ENCODE measurements at regions not wholly inside any gene's neighbourhood (a gene's known extent, or its start where the extent isn't known, plus 50 kb on each side); places are given as distances from the start of the nearest gene placed in this dataset.

DNA sequence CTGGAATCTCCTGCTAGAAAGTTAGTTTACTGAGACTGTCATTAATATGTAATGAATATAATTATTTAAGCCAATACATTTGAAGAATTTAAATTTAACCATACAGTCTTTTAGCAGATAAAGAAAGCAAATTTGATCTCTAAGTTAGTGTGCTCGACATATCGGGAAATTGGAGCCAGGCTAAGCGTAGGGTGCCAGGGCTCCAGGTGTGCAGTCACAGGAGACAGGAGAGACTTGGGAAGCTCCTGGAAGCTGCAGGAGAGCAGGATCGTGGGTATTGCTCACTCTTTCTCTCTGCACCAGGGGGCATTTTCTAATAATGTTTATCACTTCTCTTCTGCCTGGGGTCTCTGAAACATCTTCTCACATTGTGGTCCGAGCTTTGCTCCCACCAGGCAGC, 342.0 kb upstream of the ANKRD30A start:
- H3K27me3 ChIP-seq: no peaks in the 10 kb centered on the region
- ATAC-seq (ENCODE audit: low FRiP score in 2 of 2) (no peak), DNase-seq (no peak)
- no peaks in the 10 kb centered on the region for H3K36me3 ChIP-seq
- 77 to 92% methylated on average over 5 of the region's 5 CpGs for WGBS, 2 donors
- H3K4me1 ChIP-seq: no peaks in the 10 kb centered on the region
- no peak overlapping the region for H3K27ac ChIP-seq
- H3K9me3 ChIP-seq: no peaks in the 10 kb centered on the region
- no peak for TF ChIP-seq POLR2A (IDR thresholded peaks at IDR 0.05)
- TF ChIP-seq EP300 (IDR thresholded peaks at IDR 0.05): no peak
- TF ChIP-seq, protein P1, sequence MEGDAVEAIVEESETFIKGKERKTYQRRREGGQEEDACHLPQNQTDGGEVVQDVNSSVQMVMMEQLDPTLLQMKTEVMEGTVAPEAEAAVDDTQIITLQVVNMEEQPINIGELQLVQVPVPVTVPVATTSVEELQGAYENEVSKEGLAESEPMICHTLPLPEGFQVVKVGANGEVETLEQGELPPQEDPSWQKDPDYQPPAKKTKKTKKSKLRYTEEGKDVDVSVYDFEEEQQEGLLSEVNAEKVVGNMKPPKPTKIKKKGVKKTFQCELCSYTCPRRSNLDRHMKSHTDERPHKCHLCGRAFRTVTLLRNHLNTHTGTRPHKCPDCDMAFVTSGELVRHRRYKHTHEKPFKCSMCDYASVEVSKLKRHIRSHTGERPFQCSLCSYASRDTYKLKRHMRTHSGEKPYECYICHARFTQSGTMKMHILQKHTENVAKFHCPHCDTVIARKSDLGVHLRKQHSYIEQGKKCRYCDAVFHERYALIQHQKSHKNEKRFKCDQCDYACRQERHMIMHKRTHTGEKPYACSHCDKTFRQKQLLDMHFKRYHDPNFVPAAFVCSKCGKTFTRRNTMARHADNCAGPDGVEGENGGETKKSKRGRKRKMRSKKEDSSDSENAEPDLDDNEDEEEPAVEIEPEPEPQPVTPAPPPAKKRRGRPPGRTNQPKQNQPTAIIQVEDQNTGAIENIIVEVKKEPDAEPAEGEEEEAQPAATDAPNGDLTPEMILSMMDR (IDR thresholded peaks at IDR 0.05): no peak
- TF ChIP-seq POLR2AphosphoS5 (IDR thresholded peaks at IDR 0.05): no peak
- no peak overlapping the region for H3K4me3 ChIP-seq

DNA sequence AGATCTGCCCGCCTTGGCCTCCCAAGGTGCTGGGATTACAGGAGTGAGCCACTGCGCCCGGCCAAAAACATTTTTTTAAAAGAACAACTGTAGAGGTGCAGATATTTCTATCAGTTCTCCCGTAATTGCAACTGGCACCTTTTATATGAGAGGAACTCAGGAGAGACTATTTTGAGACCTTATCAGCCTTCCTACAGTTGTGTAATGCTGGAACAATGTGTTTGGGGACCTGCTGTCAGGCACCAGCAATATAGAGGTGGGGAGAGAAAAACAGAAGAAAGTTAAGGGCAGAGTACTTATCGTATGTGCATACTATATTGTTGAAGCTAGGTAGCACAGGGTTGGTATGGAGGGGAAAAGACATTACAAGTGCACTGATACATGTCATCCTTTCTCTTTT, 343.8 kb upstream of the ANKRD30A start:
- Histone ChIP-seq H3K4me1 (no peaks in the 10 kb centered on the region), H3K4me3 (no peak overlapping the region), H3K9me3 (no peaks in the 10 kb centered on the region), H3K27me3 (no peaks in the 10 kb centered on the region), H3K27ac (no peak overlapping the region), H3K36me3 (no peaks in the 10 kb centered on the region)
- TF ChIP-seq, protein P1 (IDR thresholded peaks at IDR 0.05): no peak
- TF ChIP-seq EP300 (IDR thresholded peaks at IDR 0.05): no peak
- ATAC-seq (ENCODE audit: low FRiP score in 2 of 2) (no peak), DNase-seq (no peak)
- 63 to 71% methylated on average over 5 of the region's 5 CpGs for WGBS, 2 donors

DNA sequence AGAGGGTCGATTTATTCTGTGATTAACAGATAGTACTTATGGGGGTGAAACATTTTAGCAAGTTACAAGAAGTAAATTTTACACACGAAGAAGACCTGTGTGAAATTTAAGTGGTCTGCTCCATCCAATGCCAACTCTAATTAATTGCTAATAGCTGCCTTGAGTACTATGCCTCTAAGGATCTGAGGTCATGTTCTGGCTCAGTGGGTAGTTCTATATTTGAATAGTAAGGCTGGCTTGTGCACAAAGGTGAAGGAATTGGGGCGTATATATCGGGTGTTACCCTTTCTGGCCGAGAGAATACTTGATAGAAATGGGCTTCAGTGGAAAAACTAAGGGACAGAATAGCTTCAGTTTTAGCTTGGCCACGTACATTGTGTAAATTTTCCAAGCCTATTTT, 345.2 kb upstream of the ANKRD30A start:
- no peaks in the 10 kb centered on the region for H3K4me1 ChIP-seq
- H3K27ac ChIP-seq: no peak overlapping the region
- H3K27me3 ChIP-seq: no peaks in the 10 kb centered on the region
- no peak for TF ChIP-seq POLR2AphosphoS5 (IDR thresholded peaks at IDR 0.05)
- TF ChIP-seq POLR2A (IDR thresholded peaks at IDR 0.05): no peak
- TF ChIP-seq EP300 (IDR thresholded peaks at IDR 0.05): no peak
- TF ChIP-seq, protein P1 (IDR thresholded peaks at IDR 0.05): no peak
- H3K4me3 ChIP-seq: no peak overlapping the region
- ATAC-seq (ENCODE audit: low FRiP score in 2 of 2) (no peak), DNase-seq (no peak)
- no peaks in the 10 kb centered on the region for H3K36me3 ChIP-seq
- H3K9me3 ChIP-seq: no peaks in the 10 kb centered on the region
- 75 to 80% methylated on average over 6 of the region's 6 CpGs for WGBS, 2 donors

DNA sequence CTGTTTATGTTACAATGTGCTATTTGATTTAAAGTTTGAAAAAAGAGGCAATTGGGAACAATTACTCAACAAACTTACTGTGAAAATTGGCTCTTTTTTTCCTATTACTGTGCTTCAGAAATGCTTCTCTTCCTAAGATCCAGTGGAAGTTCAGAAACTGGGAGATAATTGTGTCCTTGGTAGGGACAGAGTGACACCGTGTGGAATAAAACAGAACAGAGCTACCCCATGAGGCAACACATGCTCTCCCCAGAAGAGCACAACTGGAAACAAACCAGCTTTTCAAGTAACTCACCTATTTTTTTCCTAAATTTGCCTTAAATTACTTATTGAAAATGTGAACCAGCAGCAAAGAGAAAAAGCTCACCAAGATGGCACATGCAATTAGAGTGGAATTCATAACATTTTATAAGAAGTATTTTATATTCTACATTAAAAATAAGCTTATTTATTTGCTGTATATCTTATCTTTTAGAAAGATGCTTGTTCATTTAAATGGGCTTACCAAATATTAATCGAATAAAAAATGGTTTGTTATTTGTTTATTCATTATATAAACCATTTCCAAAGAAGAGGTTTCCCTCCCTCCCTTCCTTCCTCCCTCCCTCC, 346.1 kb upstream of the ANKRD30A start:
- H3K4me3 ChIP-seq: no peak overlapping the region
- DNase-seq: no peak
- TF ChIP-seq, protein P1 (IDR thresholded peaks at IDR 0.05): peak; percentile 43 to 78 (median 66)
- no peak for TF ChIP-seq EP300 (IDR thresholded peaks at IDR 0.05)
- no peaks in the 10 kb centered on the region for H3K9me3 ChIP-seq
- H3K27ac ChIP-seq: no peak overlapping the region
- H3K4me1 ChIP-seq: no peaks in the 10 kb centered on the region
- WGBS, 2 donors: 5 to 11% methylated on average over 2 of the region's 2 CpGs
- H3K27me3 ChIP-seq: no peaks in the 10 kb centered on the region
- peak in 1 of 2 donors; percentile 86 for ATAC-seq (ENCODE audit: low FRiP score in 2 of 2)
- H3K36me3 ChIP-seq: no peaks in the 10 kb centered on the region

DNA sequence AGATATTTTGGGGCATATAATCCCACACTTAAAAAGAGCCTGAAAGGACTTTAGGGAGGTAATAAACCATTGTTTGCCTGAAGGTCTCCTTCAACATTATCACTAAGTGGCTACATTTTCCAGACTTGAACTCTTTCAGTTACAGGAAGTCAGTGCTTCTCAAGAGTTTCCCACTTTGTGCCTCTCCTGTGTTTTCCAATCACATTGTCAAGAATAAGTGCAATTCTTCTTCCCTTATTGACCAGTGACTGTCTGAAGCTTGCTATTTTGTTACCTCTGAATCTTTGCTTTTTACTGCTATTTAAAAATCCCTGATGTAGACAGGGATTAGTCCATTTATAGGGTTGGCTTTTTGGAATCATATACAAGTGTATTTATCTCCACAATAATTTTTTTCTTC, 346.7 kb upstream of the ANKRD30A start:
- ATAC-seq (ENCODE audit: low FRiP score in 2 of 2): no peak
- Histone ChIP-seq H3K9me3 (no peaks in the 10 kb centered on the region), H3K36me3 (no peaks in the 10 kb centered on the region), H3K27ac (no peak overlapping the region), H3K4me3 (no peak overlapping the region), H3K27me3 (no peaks in the 10 kb centered on the region), H3K4me1 (no peaks in the 10 kb centered on the region)
- DNase-seq: no peak
- TF ChIP-seq POLR2AphosphoS5 (IDR thresholded peaks at IDR 0.05) (no peak), POLR2A (IDR thresholded peaks at IDR 0.05) (no peak), EP300 (IDR thresholded peaks at IDR 0.05) (no peak)
- TF ChIP-seq, protein P1 (IDR thresholded peaks at IDR 0.05): no peak

All from upper lobe of left lung (tissue), 6 donors.